ENCODE measurements at regions not wholly inside any gene's neighbourhood (a gene's known extent, or its start where the extent isn't known, plus 50 kb on each side); places are given as distances from the start of the nearest gene placed in this dataset.

GRCh38 chr13:37383046-37383445 is 215.5 kb downstream of the POSTN start:
- TF ChIP-seq POLR2A (IDR thresholded peaks at IDR 0.05), result no peak
- TF ChIP-seq, protein P1, sequence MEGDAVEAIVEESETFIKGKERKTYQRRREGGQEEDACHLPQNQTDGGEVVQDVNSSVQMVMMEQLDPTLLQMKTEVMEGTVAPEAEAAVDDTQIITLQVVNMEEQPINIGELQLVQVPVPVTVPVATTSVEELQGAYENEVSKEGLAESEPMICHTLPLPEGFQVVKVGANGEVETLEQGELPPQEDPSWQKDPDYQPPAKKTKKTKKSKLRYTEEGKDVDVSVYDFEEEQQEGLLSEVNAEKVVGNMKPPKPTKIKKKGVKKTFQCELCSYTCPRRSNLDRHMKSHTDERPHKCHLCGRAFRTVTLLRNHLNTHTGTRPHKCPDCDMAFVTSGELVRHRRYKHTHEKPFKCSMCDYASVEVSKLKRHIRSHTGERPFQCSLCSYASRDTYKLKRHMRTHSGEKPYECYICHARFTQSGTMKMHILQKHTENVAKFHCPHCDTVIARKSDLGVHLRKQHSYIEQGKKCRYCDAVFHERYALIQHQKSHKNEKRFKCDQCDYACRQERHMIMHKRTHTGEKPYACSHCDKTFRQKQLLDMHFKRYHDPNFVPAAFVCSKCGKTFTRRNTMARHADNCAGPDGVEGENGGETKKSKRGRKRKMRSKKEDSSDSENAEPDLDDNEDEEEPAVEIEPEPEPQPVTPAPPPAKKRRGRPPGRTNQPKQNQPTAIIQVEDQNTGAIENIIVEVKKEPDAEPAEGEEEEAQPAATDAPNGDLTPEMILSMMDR (IDR thresholded peaks at IDR 0.05), result no peak
- TF ChIP-seq POLR2AphosphoS5 (IDR thresholded peaks at IDR 0.05), result no peak
- TF ChIP-seq EP300 (IDR thresholded peaks at IDR 0.05), result no peak
- no peaks in the 10 kb centered on the region for H3K27me3 ChIP-seq
- H3K4me3 ChIP-seq, result no peak overlapping the region
- 60 to 87% methylated on average over 2 of the region's 2 CpGs for WGBS, 2 donors
- no peaks in the 10 kb centered on the region for H3K9me3 ChIP-seq
- no peaks in the 10 kb centered on the region for H3K36me3 ChIP-seq
- DNase-seq, result no peak
- intact Hi-C loops (cut with DNase I), result no loop called here
- no peak overlapping the region for H3K27ac ChIP-seq
- H3K4me1 ChIP-seq, result no peaks in the 10 kb centered on the region

DNA sequence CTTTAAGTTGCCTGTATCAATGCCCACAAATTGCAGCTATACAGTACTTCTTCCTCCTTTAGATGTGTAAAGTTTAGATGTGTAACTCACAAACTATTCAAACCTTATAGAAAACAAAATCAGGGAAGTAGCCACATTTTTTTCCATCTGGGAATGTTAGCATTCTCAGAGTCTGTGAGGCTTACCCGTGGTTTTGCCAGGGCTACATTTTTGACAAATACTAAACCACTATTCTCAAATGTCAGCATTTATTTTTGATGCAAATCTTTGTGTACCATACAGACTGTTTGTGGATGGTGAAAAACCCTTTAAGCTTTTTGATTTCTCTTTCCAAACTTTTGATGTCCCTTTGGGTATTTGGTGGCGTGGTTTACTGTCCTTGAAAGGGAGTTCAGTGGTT is 216.4 kb downstream of the POSTN start:
- intact Hi-C loops (cut with DNase I), result no loop called here
- H3K27me3 ChIP-seq, result no peaks in the 10 kb centered on the region
- H3K27ac ChIP-seq, result no peak overlapping the region
- no peaks in the 10 kb centered on the region for H3K9me3 ChIP-seq
- H3K4me3 ChIP-seq, result no peak overlapping the region
- TF ChIP-seq POLR2A (IDR thresholded peaks at IDR 0.05) (no peak), EP300 (IDR thresholded peaks at IDR 0.05) (no peak), POLR2AphosphoS5 (IDR thresholded peaks at IDR 0.05) (no peak)
- TF ChIP-seq, protein P1 (IDR thresholded peaks at IDR 0.05), result no peak
- no peak for DNase-seq
- no peaks in the 10 kb centered on the region for H3K36me3 ChIP-seq
- no peaks in the 10 kb centered on the region for H3K4me1 ChIP-seq
- 45 to 66% methylated on average over 2 of the region's 2 CpGs for WGBS, 2 donors

- Histone ChIP-seq H3K27ac (no peak overlapping the region), H3K4me3 (no peak overlapping the region), H3K27me3 (no peaks in the 10 kb centered on the region), H3K4me1 (no peaks in the 10 kb centered on the region), H3K36me3 (no peaks in the 10 kb centered on the region), H3K9me3 (no peaks in the 10 kb centered on the region)
- intact Hi-C loops (cut with DNase I), result no loop called here
- TF ChIP-seq POLR2A (IDR thresholded peaks at IDR 0.05) (no peak), EP300 (IDR thresholded peaks at IDR 0.05) (no peak), POLR2AphosphoS5 (IDR thresholded peaks at IDR 0.05) (no peak)
- TF ChIP-seq, protein P1 (IDR thresholded peaks at IDR 0.05), result no peak
- 71 to 79% methylated on average over 1 of the region's 1 CpG for WGBS, 2 donors
- DNase-seq, result no peak
These were observed 217.1 kb downstream of the POSTN start for GRCh38 chr13:37381502-37381901.

DNA sequence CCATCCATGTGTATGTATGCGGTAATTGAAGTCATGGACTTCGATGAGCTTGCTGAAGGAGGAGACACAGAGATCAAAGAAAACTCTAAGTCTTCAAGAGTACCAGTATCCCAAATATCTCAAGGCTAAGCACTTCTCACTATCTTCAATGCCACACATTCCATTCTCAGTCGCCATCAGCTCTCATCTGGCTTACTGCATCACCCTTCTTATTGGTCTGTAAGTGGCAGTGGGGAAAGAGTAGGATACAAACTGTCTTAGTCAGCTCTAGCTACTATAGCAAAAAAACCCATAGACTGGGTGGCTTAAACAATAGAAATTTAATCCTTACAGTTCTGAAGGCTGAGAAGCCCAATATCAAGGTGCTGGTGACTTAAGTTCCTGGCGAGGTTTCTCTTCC is 218.7 kb downstream of the POSTN start:
- Histone ChIP-seq H3K4me3 (no peak overlapping the region), H3K4me1 (no peaks in the 10 kb centered on the region), H3K36me3 (no peaks in the 10 kb centered on the region), H3K9me3 (no peaks in the 10 kb centered on the region), H3K27me3 (no peaks in the 10 kb centered on the region), H3K27ac (no peak overlapping the region)
- intact Hi-C loops (cut with DNase I), result no loop called here
- WGBS, 2 donors, result 81 to 85% methylated on average over 4 of the region's 4 CpGs
- no peak for DNase-seq
- TF ChIP-seq POLR2A (IDR thresholded peaks at IDR 0.05) (no peak), EP300 (IDR thresholded peaks at IDR 0.05) (no peak), POLR2AphosphoS5 (IDR thresholded peaks at IDR 0.05) (no peak)
- TF ChIP-seq, protein P1 (IDR thresholded peaks at IDR 0.05), result no peak

DNA sequence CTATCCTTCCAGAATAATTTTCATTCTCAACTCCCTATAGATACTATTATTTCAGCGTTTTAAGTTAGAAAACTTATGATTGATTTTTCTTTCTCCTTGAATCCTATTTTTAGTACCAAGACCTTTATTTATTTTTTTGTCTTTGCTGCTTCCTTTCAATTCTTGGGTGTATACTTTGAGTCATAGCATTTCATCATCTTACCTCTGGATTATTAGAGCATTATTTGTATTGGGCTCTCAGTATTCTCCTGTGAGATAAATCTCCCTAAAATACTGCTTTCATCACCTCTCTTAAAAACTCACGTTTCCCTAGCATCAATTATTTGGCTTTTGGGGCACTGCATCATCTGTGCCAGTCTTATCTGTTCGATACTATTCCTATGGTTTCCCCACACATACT is 222.8 kb downstream of the POSTN start:
- Histone ChIP-seq H3K27ac (no peak overlapping the region), H3K36me3 (no peaks in the 10 kb centered on the region), H3K4me3 (no peak overlapping the region), H3K9me3 (no peaks in the 10 kb centered on the region), H3K4me1 (no peaks in the 10 kb centered on the region), H3K27me3 (no peaks in the 10 kb centered on the region)
- intact Hi-C loops (cut with DNase I), result no loop called here
- 77 to 89% methylated on average over 3 of the region's 3 CpGs for WGBS, 2 donors
- TF ChIP-seq POLR2AphosphoS5 (IDR thresholded peaks at IDR 0.05), result no peak
- TF ChIP-seq, protein P1 (IDR thresholded peaks at IDR 0.05), result no peak
- TF ChIP-seq POLR2A (IDR thresholded peaks at IDR 0.05), result no peak
- TF ChIP-seq EP300 (IDR thresholded peaks at IDR 0.05), result no peak
- DNase-seq, result no peak

All from sigmoid colon (tissue), 6 donors.